ENCODE measurements at regions not wholly inside any gene's neighbourhood (a gene's known extent, or its start where the extent isn't known, plus 50 kb on each side); places are given as distances from the start of the nearest gene placed in this dataset.

DNA sequence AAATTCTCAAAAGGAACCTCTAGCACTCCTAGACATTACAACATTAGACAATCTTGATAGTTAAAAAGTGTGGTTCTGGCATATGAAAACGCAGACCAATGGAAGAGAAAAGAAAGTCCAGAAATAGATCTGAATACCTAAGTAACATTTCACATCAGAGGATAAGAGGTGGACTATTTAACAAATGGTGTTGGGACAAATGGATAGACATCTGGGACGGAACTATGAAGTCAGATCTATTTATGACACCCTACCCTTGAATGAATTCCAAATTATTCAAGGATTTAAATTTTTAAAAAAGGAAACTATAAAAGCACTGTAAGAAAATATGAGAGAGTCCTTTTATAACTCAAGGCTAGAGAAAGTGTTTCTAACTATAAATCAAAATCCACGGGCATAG lies 111.3 kb downstream of the SCN11A start:
- Histone ChIP-seq H3K4me3 (ENCODE audit: control extremely low read depth in 1 of 5, extremely low read depth in 1 of 5, insufficient read depth in 1 of 5, low read depth in 2 of 5, low read length in 4 of 5) (no peak overlapping the region), H3K9ac (ENCODE audit: low read length) (no peak overlapping the region), H3K36me3 (replicated peaks in 1 of 2; ENCODE audit: control extremely low read depth in 1 of 2, control insufficient read depth in 1 of 2, extremely low read depth in 1 of 2, insufficient read depth in 2 of 2, low read length in 1 of 2) (no peaks in the 10 kb centered on the region), H3K4me1 (ENCODE audit: control insufficient read depth in 2 of 2, insufficient read depth in 2 of 2, low read length in 2 of 2) (no peaks in the 10 kb centered on the region), H3K27ac (ENCODE audit: low read length in 2 of 2) (no peak overlapping the region), H2AFZ (ENCODE audit: insufficient read depth, low read depth, low read length, poor library complexity, severe bottlenecking) (no peak overlapping the region), H3K79me2 (ENCODE audit: control insufficient read depth, insufficient read depth, low read length) (no peaks in the 10 kb centered on the region), H3K9me3 (ENCODE audit: control extremely low read depth in 1 of 3, control insufficient read depth in 2 of 3, insufficient read depth in 1 of 3, low read length in 2 of 3) (no peaks in the 10 kb centered on the region), H4K20me1 (ENCODE audit: control insufficient read depth, insufficient read depth, low read length, poor library complexity, severe bottlenecking) (no peaks in the 10 kb centered on the region), H3K27me3 (replicated peaks in 1 of 4; ENCODE audit: control extremely low read depth in 1 of 4, control insufficient read depth in 3 of 4, insufficient read depth in 4 of 4, low read length in 3 of 4) (no peaks in the 10 kb centered on the region), H3K4me2 (replicated peaks; ENCODE audit: low read depth, low read length, poor library complexity, severe bottlenecking) (no peak overlapping the region)
- Mint-ChIP-seq H3K27ac (no peak overlapping the region), H3K4me3 (no peak overlapping the region), H3K27me3 (no peaks in the 10 kb centered on the region), H3K9me3 (ENCODE audit: insufficient read depth) (peaks cover 5% of the 10 kb centered on the region), H3K4me1 (no peaks in the 10 kb centered on the region)
- DNase-seq: no peak
- TF ChIP-seq EZH2 (IDR thresholded peaks at IDR 0.05; ENCODE audit: borderline replicate concordance, insufficient read depth, low read depth, low read length, poor library complexity, severe bottlenecking): no peak
- TF ChIP-seq, protein P1, sequence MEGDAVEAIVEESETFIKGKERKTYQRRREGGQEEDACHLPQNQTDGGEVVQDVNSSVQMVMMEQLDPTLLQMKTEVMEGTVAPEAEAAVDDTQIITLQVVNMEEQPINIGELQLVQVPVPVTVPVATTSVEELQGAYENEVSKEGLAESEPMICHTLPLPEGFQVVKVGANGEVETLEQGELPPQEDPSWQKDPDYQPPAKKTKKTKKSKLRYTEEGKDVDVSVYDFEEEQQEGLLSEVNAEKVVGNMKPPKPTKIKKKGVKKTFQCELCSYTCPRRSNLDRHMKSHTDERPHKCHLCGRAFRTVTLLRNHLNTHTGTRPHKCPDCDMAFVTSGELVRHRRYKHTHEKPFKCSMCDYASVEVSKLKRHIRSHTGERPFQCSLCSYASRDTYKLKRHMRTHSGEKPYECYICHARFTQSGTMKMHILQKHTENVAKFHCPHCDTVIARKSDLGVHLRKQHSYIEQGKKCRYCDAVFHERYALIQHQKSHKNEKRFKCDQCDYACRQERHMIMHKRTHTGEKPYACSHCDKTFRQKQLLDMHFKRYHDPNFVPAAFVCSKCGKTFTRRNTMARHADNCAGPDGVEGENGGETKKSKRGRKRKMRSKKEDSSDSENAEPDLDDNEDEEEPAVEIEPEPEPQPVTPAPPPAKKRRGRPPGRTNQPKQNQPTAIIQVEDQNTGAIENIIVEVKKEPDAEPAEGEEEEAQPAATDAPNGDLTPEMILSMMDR (IDR thresholded peaks at IDR 0.05): no peak
- intact Hi-C loops (cut with micrococcal nuclease): no loop called here
- POLR2A ChIA-PET: no interaction called here
- no CpG with 5 or more reads among the region's 3 CpGs for WGBS (ENCODE audit: insufficient coverage)
- no peak for ATAC-seq (ENCODE audit: low read depth)
- CTCF ChIA-PET: no interaction called here

DNA sequence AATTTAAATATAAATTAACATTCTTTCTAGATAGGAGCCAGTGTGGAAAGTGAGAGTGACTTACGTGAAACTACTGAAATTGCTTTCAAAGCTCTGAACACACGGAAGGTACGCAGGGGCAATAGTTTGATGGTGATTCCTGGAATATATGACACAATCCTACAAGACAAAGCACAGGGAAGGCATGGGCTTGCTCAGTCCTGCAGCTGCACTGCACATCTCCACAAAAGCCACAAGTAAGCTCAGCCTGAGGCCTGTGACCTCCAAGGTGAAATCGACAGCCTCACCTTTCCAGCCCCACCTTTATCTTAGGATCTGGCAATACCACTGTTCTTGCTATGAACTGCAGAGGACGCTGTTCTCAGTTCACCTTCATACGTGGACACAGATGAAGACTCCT lies 109.3 kb upstream of the SCN10A start:
- intact Hi-C loops (cut with micrococcal nuclease): no loop called here
- POLR2A ChIA-PET: no interaction called here

More for the DNA sequence above, 109.3 kb upstream of the SCN10A start:
- Histone ChIP-seq H3K36me3 (replicated peaks in 1 of 2; ENCODE audit: control extremely low read depth in 1 of 2, control insufficient read depth in 1 of 2, extremely low read depth in 1 of 2, insufficient read depth in 2 of 2, low read length in 1 of 2) (no peaks in the 10 kb centered on the region), H3K4me1 (ENCODE audit: control insufficient read depth in 2 of 2, insufficient read depth in 2 of 2, low read length in 2 of 2) (no peaks in the 10 kb centered on the region), H3K4me2 (replicated peaks; ENCODE audit: low read depth, low read length, poor library complexity, severe bottlenecking) (no peak overlapping the region), H3K27me3 (replicated peaks in 1 of 4; ENCODE audit: control extremely low read depth in 1 of 4, control insufficient read depth in 3 of 4, insufficient read depth in 4 of 4, low read length in 3 of 4) (no peaks in the 10 kb centered on the region), H3K9me3 (ENCODE audit: control extremely low read depth in 1 of 3, control insufficient read depth in 2 of 3, insufficient read depth in 1 of 3, low read length in 2 of 3) (peaks cover 0 to 3% (median 0%) of the 10 kb centered on the region in 3 donors), H2AFZ (ENCODE audit: insufficient read depth, low read depth, low read length, poor library complexity, severe bottlenecking) (no peak overlapping the region), H3K4me3 (ENCODE audit: control extremely low read depth in 1 of 5, extremely low read depth in 1 of 5, insufficient read depth in 1 of 5, low read depth in 2 of 5, low read length in 4 of 5) (no peak overlapping the region), H4K20me1 (ENCODE audit: control insufficient read depth, insufficient read depth, low read length, poor library complexity, severe bottlenecking) (no peaks in the 10 kb centered on the region), H3K9ac (ENCODE audit: low read length) (no peak overlapping the region), H3K79me2 (ENCODE audit: control insufficient read depth, insufficient read depth, low read length) (no peaks in the 10 kb centered on the region), H3K27ac (ENCODE audit: low read length in 2 of 2) (no peak overlapping the region)
- no peaks in the 10 kb centered on the region for H3K4me1 Mint-ChIP-seq
- ATAC-seq (ENCODE audit: low read depth) (no peak), DNase-seq (no peak)
- CTCF ChIA-PET: no interaction called here
- 100% methylated on average over 1 of the region's 6 CpGs for WGBS (ENCODE audit: insufficient coverage)
- H3K27me3 Mint-ChIP-seq: peaks cover 5% of the 10 kb centered on the region
- no peak overlapping the region for H3K4me3 Mint-ChIP-seq
- H3K9me3 Mint-ChIP-seq (ENCODE audit: insufficient read depth): no peaks in the 10 kb centered on the region
- H3K27ac Mint-ChIP-seq: no peak overlapping the region
- TF ChIP-seq, protein P1 (IDR thresholded peaks at IDR 0.05): no peak
- TF ChIP-seq EZH2 (IDR thresholded peaks at IDR 0.05; ENCODE audit: borderline replicate concordance, insufficient read depth, low read depth, low read length, poor library complexity, severe bottlenecking): no peak

Measured in B cell (primary cell).